WTC11 (cell line): ENCODE measurements at regions not wholly inside any gene's neighbourhood (a gene's known extent, or its start where the extent isn't known, plus 50 kb on each side); places are given as distances from the start of the nearest gene placed in this dataset.

ENCODE experiments used
- ATAC-seq: fragments of 200-7000 bp; cut with Tn5 transposase; 2 replicates; pipeline ENCODE4 v1.10.0; 2021; ENCODE audit warnings: mild to moderate bottlenecking, moderate library complexity
- CTCF ChIA-PET: fragments of 300-600 bp; sonication (Branson Sonifier 250); formaldehyde crosslinking; loops from one replicate; lab custom pipeline; 2021; ENCODE audit warnings: antibody characterized with exemption; lab: Charles Lee
- POLR2A ChIA-PET: fragments of 350-600 bp; sonication (Branson Sonifier 250); formaldehyde crosslinking; loops from one replicate; lab custom pipeline; 2021; ENCODE audit warnings: antibody characterized with exemption; lab: Charles Lee
- DNase-seq: peaks from one replicate; pipeline ENCODE4 v3.0.0; 2021; ENCODE audit warnings: low spot score
- H3K27ac Mint-ChIP-seq: 2 replicates; pipeline ENCODE4 v1.8.0; 2021; ENCODE audit warnings: mixed read lengths
- H3K27me3 Mint-ChIP-seq: 2 replicates; pipeline ENCODE4 v1.8.0; 2021; ENCODE audit warnings: low read depth, mild to moderate bottlenecking, moderate library complexity, mixed read lengths
- H3K36me3 Mint-ChIP-seq: 2 replicates; pipeline ENCODE4 v1.8.0; 2021; ENCODE audit warnings: mixed read lengths
- H3K4me1 Mint-ChIP-seq: 2 replicates; pipeline ENCODE4 v1.8.0; 2022; ENCODE audit warnings: mixed read lengths
- H3K4me3 Mint-ChIP-seq: 2 replicates; pipeline ENCODE4 v1.8.0; 2021; ENCODE audit warnings: mild to moderate bottlenecking, moderate library complexity, mixed read lengths
- H3K9me3 Mint-ChIP-seq: 2 replicates; pipeline ENCODE4 v1.8.0; 2021; ENCODE audit warnings: mixed read lengths
- ELF4 ChIP-seq: sonication (generic); formaldehyde crosslinking; IDR thresholded peaks from 2 replicates; pipeline ENCODE4 v1.8.1; 2022; ENCODE audit warnings: low read depth, mild to moderate bottlenecking, moderate library complexity, missing genetic modification reagents
- ETV6 ChIP-seq: sonication (generic); formaldehyde crosslinking; IDR thresholded peaks from 2 replicates; pipeline ENCODE4 v1.8.1; 2022; ENCODE audit warnings: mild to moderate bottlenecking, missing genetic modification reagents
- FOXJ3 ChIP-seq: sonication (generic); formaldehyde crosslinking; IDR thresholded peaks from 2 replicates; pipeline ENCODE4 v1.9.0; 2021; ENCODE audit warnings: missing genetic modification reagents, mild to moderate bottlenecking, borderline replicate concordance
- FOXK1 ChIP-seq: sonication (generic); formaldehyde crosslinking; IDR thresholded peaks from 2 replicates; pipeline ENCODE4 v1.8.0; 2022; ENCODE audit warnings: mild to moderate bottlenecking, moderate library complexity, missing genetic modification reagents
- GRHL2 ChIP-seq: fragments of 250-450 bp; sonication (Bioruptor Pico); IDR thresholded peaks from 2 replicates; pipeline ENCODE4 v1.8.0; 2022; ENCODE audit warnings: mild to moderate bottlenecking, moderate library complexity; ENCODE audit not compliant: insufficient replicate concordance, severe bottlenecking
- GTF2I ChIP-seq: fragments of 250-450 bp; sonication (Bioruptor Pico); conservative IDR thresholded peaks from 2 replicates; pipeline ENCODE4 v1.4.0; 2021; ENCODE audit warnings: mild to moderate bottlenecking
- JUN ChIP-seq: sonication (generic); formaldehyde crosslinking; IDR thresholded peaks from 2 replicates; pipeline ENCODE4 v1.8.0; 2023; ENCODE audit warnings: mild to moderate bottlenecking, missing genetic modification reagents
- KAT7 ChIP-seq: sonication (generic); formaldehyde crosslinking; IDR thresholded peaks from 2 replicates; pipeline ENCODE4 v1.8.1; 2023; ENCODE audit warnings: missing genetic modification reagents, mild to moderate bottlenecking, borderline replicate concordance
- MAX ChIP-seq: sonication (generic); formaldehyde crosslinking; IDR thresholded peaks from 2 replicates; pipeline ENCODE4 v1.8.0; 2022; ENCODE audit warnings: mild to moderate bottlenecking, missing genetic modification reagents
- NFE2L1 ChIP-seq: sonication (generic); formaldehyde crosslinking; IDR thresholded peaks from 2 replicates; pipeline ENCODE4 v1.8.1; 2023; ENCODE audit warnings: missing genetic modification reagents
- NR3C1 ChIP-seq: sonication (generic); formaldehyde crosslinking; conservative IDR thresholded peaks from 2 replicates; pipeline ENCODE4 v1.8.1; 2023; ENCODE audit warnings: low read depth, mild to moderate bottlenecking, missing genetic modification reagents
- OVOL2 ChIP-seq: fragments of 250-450 bp; sonication (Bioruptor Pico); IDR thresholded peaks from 2 replicates; pipeline ENCODE4 v1.9.0; 2021; ENCODE audit warnings: mild to moderate bottlenecking, borderline replicate concordance
- RELA ChIP-seq: sonication (generic); formaldehyde crosslinking; IDR thresholded peaks from 2 replicates; pipeline ENCODE4 v1.8.1; 2022; ENCODE audit warnings: missing genetic modification reagents, mild to moderate bottlenecking, borderline replicate concordance
- SMAD3 ChIP-seq: sonication (generic); formaldehyde crosslinking; IDR thresholded peaks from 2 replicates; pipeline ENCODE4 v1.8.0; 2022; ENCODE audit warnings: missing genetic modification reagents, mild to moderate bottlenecking, borderline replicate concordance
- TCF7 ChIP-seq: sonication (generic); formaldehyde crosslinking; IDR thresholded peaks from 2 replicates; pipeline ENCODE4 v1.8.0; 2022; ENCODE audit warnings: mild to moderate bottlenecking, low read depth, missing genetic modification reagents, moderate library complexity
- ZNF219 ChIP-seq: sonication (generic); formaldehyde crosslinking; IDR thresholded peaks from 2 replicates; pipeline ENCODE4 v1.8.0; 2023; ENCODE audit warnings: missing genetic modification reagents, mild to moderate bottlenecking, borderline replicate concordance
- ZNF396 ChIP-seq: fragments of 250-450 bp; sonication (Bioruptor Pico); IDR thresholded peaks from 2 replicates; pipeline ENCODE4 v1.8.0; 2021; ENCODE audit warnings: mild to moderate bottlenecking, moderate library complexity, borderline replicate concordance
- ZNF416 ChIP-seq: fragments of 250-450 bp; sonication (Bioruptor Pico); IDR thresholded peaks from 2 replicates; pipeline ENCODE4 v1.9.0; 2021; ENCODE audit warnings: mild to moderate bottlenecking, inconsistent platforms
- TF ChIP-seq, protein P1 (sequence below): fragments of 250-450 bp; sonication (Bioruptor Pico); IDR thresholded peaks from 2 replicates; pipeline ENCODE4 v2.1.2; 2022; ENCODE audit warnings: mild to moderate bottlenecking, moderate library complexity
- TF ChIP-seq, protein P2 (sequence below): sonication (generic); formaldehyde crosslinking; IDR thresholded peaks from 2 replicates; pipeline ENCODE4 v1.8.1; 2022; ENCODE audit warnings: low read depth, mild to moderate bottlenecking, moderate library complexity, missing genetic modification reagents, borderline replicate concordance

DNA sequence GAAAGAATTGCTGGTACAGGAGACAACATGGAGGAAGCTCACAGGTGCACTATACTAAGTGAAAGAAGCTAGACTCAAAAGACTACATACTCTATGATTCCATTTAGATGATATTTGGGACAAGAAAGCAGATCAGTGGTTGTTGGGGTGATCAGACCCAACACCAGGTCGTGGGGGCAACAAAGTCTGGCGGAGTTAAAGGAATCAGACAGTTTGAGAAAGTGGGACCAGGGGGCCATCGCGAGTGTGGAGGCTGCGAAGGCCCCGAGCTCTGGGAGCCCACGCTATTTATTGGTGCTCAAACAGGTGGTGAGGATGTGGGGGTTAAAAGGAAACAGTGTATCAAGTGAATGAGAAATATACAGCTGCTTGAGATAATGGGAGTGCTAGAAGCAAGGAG, 282.8 kb upstream of the SGK1 start:
- no peak for DNase-seq
- POLR2A ChIA-PET = no interaction called here
- Mint-ChIP-seq H3K9me3 (peaks cover 45% of the 10 kb centered on the region), H3K27ac (no peak overlapping the region), H3K4me3 (no peak overlapping the region), H3K27me3 (no peaks in the 10 kb centered on the region), H3K36me3 (peaks cover 29% of the 10 kb centered on the region), H3K4me1 (no peaks in the 10 kb centered on the region)
- CTCF ChIA-PET = no interaction called here
- no peak for TF ChIP-seq ZNF396 (CRISPR knock-in tag)
- TF ChIP-seq KAT7 = no peak
- no peak for TF ChIP-seq NR3C1 (CRISPR knock-in tag)
- no peak for ATAC-seq

GRCh38 chr6:134599079-134599478, 281.2 kb upstream of the SGK1 start:
- no peak for TF ChIP-seq KAT7
- no peak for TF ChIP-seq NFE2L1 (CRISPR knock-in tag)
- TF ChIP-seq GTF2I = no peak
- TF ChIP-seq SMAD3 (CRISPR knock-in tag) = no peak
- TF ChIP-seq OVOL2 (CRISPR knock-in tag) = no peak
- TF ChIP-seq, protein P1, sequence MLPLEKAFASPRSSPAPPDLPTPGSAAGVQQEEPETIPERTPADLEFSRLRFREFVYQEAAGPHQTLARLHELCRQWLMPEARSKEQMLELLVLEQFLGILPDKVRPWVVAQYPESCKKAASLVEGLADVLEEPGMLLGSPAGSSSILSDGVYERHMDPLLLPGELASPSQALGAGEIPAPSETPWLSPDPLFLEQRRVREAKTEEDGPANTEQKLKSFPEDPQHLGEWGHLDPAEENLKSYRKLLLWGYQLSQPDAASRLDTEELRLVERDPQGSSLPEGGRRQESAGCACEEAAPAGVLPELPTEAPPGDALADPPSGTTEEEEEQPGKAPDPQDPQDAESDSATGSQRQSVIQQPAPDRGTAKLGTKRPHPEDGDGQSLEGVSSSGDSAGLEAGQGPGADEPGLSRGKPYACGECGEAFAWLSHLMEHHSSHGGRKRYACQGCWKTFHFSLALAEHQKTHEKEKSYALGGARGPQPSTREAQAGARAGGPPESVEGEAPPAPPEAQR (CRISPR knock-in tag) = no peak
- no peak for TF ChIP-seq MAX (CRISPR knock-in tag)
- no peak for TF ChIP-seq ZNF219 (CRISPR knock-in tag)
- TF ChIP-seq ZNF416 (CRISPR knock-in tag) = no peak
- TF ChIP-seq TCF7 (CRISPR knock-in tag) = no peak
- TF ChIP-seq ELF4 (CRISPR knock-in tag) = no peak
- POLR2A ChIA-PET = no interaction called here
- ATAC-seq (no peak), DNase-seq (no peak)
- Mint-ChIP-seq H3K9me3 (peaks cover 38% of the 10 kb centered on the region), H3K4me1 (no peaks in the 10 kb centered on the region), H3K36me3 (peaks cover 23% of the 10 kb centered on the region), H3K27ac (no peak overlapping the region), H3K4me3 (no peak overlapping the region), H3K27me3 (no peaks in the 10 kb centered on the region)
- CTCF ChIA-PET = no interaction called here

DNA sequence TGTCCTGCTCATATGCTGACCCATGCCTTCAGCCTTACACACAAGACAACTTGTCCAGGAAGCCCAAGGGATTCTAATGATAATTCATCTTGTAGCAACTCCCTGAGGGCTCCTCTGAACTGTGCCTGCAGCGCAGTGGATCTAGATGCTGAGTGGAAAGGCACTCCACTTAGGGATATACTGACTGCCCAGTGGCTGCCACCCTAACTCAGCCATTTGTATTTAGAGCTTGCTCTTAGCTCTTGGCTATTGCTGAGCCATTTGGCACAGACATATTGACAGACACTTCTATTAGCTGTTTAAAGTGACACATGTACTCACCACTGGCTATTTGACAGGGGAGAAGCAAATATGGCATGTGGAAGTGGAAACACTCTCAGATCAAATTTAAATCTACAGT, 278.3 kb upstream of the SGK1 start:
- Mint-ChIP-seq H3K27ac (no peak overlapping the region), H3K9me3 (peaks cover 15% of the 10 kb centered on the region), H3K4me3 (no peak overlapping the region), H3K4me1 (no peaks in the 10 kb centered on the region), H3K36me3 (peaks cover 8% of the 10 kb centered on the region), H3K27me3 (no peaks in the 10 kb centered on the region)
- POLR2A ChIA-PET = no interaction called here
- DNase-seq = no peak
- ATAC-seq = no peak
- TF ChIP-seq, protein P2, sequence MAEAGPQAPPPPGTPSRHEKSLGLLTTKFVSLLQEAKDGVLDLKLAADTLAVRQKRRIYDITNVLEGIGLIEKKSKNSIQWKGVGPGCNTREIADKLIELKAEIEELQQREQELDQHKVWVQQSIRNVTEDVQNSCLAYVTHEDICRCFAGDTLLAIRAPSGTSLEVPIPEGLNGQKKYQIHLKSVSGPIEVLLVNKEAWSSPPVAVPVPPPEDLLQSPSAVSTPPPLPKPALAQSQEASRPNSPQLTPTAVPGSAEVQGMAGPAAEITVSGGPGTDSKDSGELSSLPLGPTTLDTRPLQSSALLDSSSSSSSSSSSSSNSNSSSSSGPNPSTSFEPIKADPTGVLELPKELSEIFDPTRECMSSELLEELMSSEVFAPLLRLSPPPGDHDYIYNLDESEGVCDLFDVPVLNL (CRISPR knock-in tag) = no peak
- TF ChIP-seq JUN (CRISPR knock-in tag) = no peak
- CTCF ChIA-PET = no interaction called here

- CTCF ChIA-PET = no interaction called here
- POLR2A ChIA-PET = no interaction called here
- peaks cover 6% of the 10 kb centered on the region for H3K4me1 Mint-ChIP-seq
- H3K9me3 Mint-ChIP-seq = peaks cover 4% of the 10 kb centered on the region
- H3K36me3 Mint-ChIP-seq = no peaks in the 10 kb centered on the region
- no peak overlapping the region for H3K4me3 Mint-ChIP-seq
- no peak overlapping the region for H3K27ac Mint-ChIP-seq
- H3K27me3 Mint-ChIP-seq = no peaks in the 10 kb centered on the region
- no peak for TF ChIP-seq ZNF219 (CRISPR knock-in tag)
- no peak for TF ChIP-seq ZNF416 (CRISPR knock-in tag)
- no peak for TF ChIP-seq RELA
- TF ChIP-seq GRHL2 (CRISPR knock-in tag) = no peak
- no peak for TF ChIP-seq ELF4 (CRISPR knock-in tag)
- TF ChIP-seq FOXK1 (CRISPR knock-in tag) = no peak
- TF ChIP-seq FOXJ3 (CRISPR knock-in tag) = no peak
- TF ChIP-seq ETV6 = no peak
- no peak for ATAC-seq
- no peak for DNase-seq
Measured at GRCh38 chr6:134594881-134595280, 277.0 kb upstream of the SGK1 start.
